ENCODE measurements at regions not wholly inside any gene's neighbourhood (a gene's known extent, or its start where the extent isn't known, plus 50 kb on each side); places are given as distances from the start of the nearest gene placed in this dataset.

DNA sequence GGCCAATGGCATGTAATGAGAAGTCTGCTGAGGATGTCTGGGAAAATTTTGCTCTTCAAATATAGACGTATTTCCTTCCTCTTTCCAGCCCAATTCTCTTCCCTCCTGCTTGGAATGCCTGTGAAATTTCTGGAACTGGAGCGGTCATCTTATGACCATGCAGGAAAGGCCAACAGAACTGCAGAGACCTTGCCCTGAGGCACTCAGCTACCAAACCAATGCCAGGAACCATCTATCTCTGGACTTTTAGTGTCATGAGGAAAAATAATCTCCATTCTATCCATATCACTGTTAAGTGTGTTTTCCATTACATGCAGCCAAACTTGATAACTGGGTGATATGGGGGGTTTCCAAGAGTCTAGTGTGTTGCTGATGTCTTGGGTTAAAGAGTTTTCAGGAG, 363.7 kb downstream of the SLC4A3 start:
- no peak for TF ChIP-seq POLR2A (IDR thresholded peaks at IDR 0.05)
- TF ChIP-seq, protein P1, sequence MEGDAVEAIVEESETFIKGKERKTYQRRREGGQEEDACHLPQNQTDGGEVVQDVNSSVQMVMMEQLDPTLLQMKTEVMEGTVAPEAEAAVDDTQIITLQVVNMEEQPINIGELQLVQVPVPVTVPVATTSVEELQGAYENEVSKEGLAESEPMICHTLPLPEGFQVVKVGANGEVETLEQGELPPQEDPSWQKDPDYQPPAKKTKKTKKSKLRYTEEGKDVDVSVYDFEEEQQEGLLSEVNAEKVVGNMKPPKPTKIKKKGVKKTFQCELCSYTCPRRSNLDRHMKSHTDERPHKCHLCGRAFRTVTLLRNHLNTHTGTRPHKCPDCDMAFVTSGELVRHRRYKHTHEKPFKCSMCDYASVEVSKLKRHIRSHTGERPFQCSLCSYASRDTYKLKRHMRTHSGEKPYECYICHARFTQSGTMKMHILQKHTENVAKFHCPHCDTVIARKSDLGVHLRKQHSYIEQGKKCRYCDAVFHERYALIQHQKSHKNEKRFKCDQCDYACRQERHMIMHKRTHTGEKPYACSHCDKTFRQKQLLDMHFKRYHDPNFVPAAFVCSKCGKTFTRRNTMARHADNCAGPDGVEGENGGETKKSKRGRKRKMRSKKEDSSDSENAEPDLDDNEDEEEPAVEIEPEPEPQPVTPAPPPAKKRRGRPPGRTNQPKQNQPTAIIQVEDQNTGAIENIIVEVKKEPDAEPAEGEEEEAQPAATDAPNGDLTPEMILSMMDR (IDR thresholded peaks at IDR 0.05), result no peak

Measured in thyroid gland (tissue), 4 donors.